ENCODE measurements at regions not wholly inside any gene's neighbourhood (a gene's known extent, or its start where the extent isn't known, plus 50 kb on each side); places are given as distances from the start of the nearest gene placed in this dataset.
A peak's percentile ranks its signal among the peaks of the same experiment; 100 is the strongest.
"Not testable (repeated sequence)": the region's sequence is repeated elsewhere in the genome, so short reads cannot be mapped to it uniquely, and the experiment has no call there.

DNA sequence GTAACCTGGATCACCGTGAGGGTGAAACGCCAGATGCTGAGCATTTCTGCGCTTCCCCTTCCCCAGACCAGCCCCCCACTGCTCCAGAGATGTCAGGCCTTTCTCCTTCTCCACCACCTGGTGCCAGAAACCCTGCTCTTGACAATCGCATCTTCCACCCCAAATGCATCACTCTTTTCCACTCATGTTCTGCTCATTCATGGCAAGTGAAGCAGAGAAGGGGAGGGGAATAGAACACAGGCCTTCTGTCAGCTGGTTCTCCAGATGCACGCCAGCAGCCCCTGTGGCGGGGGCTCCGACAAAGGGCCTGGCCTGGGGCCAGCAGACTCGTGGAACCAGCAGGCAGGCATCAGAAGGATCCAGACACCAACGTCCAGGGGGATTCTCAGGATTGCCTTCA, 68.5 kb upstream of the SVIL start:
- Histone ChIP-seq H3K9ac (ENCODE audit: low read length) (no peak overlapping the region), H3K27me3 (ENCODE audit: control insufficient read depth in 1 of 2, insufficient read depth in 2 of 2, low read length in 2 of 2) (no peaks in the 10 kb centered on the region), H3K27ac (ENCODE audit: low read depth, low read length) (peak overlapping the region; percentile 54), H3K4me3 (ENCODE audit: low read depth in 1 of 2, low read length in 2 of 2) (peak overlapping the region in 1 of 2 donors; percentile 32), H3K4me1 (ENCODE audit: insufficient read depth, low read length) (peaks cover 66% of the 10 kb centered on the region), H3K9me3 (ENCODE audit: low read length) (no peaks in the 10 kb centered on the region), H3K36me3 (ENCODE audit: insufficient read depth, low read length) (no peaks in the 10 kb centered on the region)

GRCh38 chr10:29702273-29703164, 67.7 kb upstream of the SVIL start:
- no peaks in the 10 kb centered on the region for H3K27me3 ChIP-seq (ENCODE audit: control insufficient read depth in 1 of 2, insufficient read depth in 2 of 2, low read length in 2 of 2)
- H3K27ac ChIP-seq (ENCODE audit: low read depth, low read length), result peak overlapping the region; percentile 18
- no peak overlapping the region for H3K4me3 ChIP-seq (ENCODE audit: low read depth in 1 of 2, low read length in 2 of 2)
- no peaks in the 10 kb centered on the region for H3K9me3 ChIP-seq (ENCODE audit: low read length)
- no peak overlapping the region for H3K9ac ChIP-seq (ENCODE audit: low read length)
- peaks cover 66% of the 10 kb centered on the region for H3K4me1 ChIP-seq (ENCODE audit: insufficient read depth, low read length)
- H3K36me3 ChIP-seq (ENCODE audit: insufficient read depth, low read length), result no peaks in the 10 kb centered on the region

DNA sequence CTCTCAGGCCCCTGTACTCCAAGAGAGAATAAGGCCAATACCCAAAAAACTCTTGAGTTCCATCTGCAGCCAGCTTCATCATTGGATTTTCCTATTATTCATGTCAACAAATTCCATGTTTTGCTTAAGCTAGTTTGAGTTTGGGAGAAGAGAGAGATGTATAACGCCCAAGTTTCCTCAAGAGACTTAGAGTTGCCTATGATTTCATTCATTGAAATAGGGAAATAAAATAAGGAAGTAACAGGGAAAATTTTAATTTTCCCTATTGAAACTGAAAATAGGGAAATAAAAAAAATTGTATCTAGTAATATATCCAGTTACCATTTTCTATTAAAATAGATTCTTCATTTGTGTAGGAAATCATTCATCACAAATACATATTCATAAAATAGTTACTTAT, 66.5 kb upstream of the SVIL start:
- H3K4me3 ChIP-seq (ENCODE audit: low read depth in 1 of 2, low read length in 2 of 2), result no peak overlapping the region
- no peak overlapping the region for H3K27ac ChIP-seq (ENCODE audit: low read depth, low read length)
- H3K27me3 ChIP-seq (ENCODE audit: control insufficient read depth in 1 of 2, insufficient read depth in 2 of 2, low read length in 2 of 2), result no peaks in the 10 kb centered on the region
- no peaks in the 10 kb centered on the region for H3K36me3 ChIP-seq (ENCODE audit: insufficient read depth, low read length)
- H3K9ac ChIP-seq (ENCODE audit: low read length), result no peak overlapping the region
- H3K9me3 ChIP-seq (ENCODE audit: low read length), result no peaks in the 10 kb centered on the region
- H3K4me1 ChIP-seq (ENCODE audit: insufficient read depth, low read length), result peaks cover 66% of the 10 kb centered on the region

- Histone ChIP-seq H3K4me1 (ENCODE audit: insufficient read depth, low read length) (peaks cover 52% of the 10 kb centered on the region), H3K27ac (ENCODE audit: low read depth, low read length) (no peak overlapping the region), H3K9me3 (ENCODE audit: low read length) (no peaks in the 10 kb centered on the region)
Observed at GRCh38 chr10:29699621-29700020, 64.8 kb upstream of the SVIL start.

DNA sequence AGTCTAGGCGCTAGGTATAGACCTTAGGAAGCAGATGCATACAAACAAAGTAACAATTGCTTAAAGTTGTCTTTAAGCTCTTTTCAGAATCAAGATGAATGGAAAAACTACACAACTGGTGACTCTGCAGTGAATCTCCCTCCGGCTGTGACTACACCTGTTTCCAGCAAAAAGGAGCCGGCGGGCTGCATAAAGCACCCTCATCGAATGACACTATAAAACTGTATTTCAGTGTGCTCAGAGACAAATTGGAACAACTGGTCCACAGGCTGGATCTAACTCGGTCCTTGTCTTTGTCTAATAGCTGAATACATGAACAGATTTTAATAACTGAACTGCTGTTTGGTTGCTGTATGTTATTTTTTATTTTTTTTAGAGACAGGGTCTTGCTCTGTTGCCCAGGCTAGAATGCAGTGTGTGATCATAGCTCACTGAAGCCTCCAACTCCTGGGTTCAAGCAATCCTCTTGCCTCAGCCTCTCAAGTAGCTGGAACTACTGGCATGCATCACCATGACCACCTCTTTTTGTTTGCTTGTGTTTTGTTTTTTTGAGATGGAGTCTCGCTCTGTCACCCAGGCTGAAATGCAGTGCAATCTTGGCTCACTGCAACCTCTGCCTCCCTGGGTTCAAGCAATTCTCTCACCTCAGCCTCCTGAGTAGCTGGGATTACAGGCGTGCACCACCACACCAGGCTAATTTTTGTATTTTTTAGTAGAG, 64.2 kb upstream of the SVIL start:
- Histone ChIP-seq H3K9ac (ENCODE audit: low read length) (no peak overlapping the region), H3K4me1 (ENCODE audit: insufficient read depth, low read length) (peaks cover 48% of the 10 kb centered on the region), H3K27ac (ENCODE audit: low read depth, low read length) (no peak overlapping the region), H3K27me3 (ENCODE audit: control insufficient read depth in 1 of 2, insufficient read depth in 2 of 2, low read length in 2 of 2) (no peaks in the 10 kb centered on the region), H3K36me3 (ENCODE audit: insufficient read depth, low read length) (peaks cover 6% of the 10 kb centered on the region), H3K4me3 (ENCODE audit: low read depth in 1 of 2, low read length in 2 of 2) (no peak overlapping the region), H3K9me3 (ENCODE audit: low read length) (no peaks in the 10 kb centered on the region)

More at GRCh38 chr10:29699621-29700020, 64.8 kb upstream of the SVIL start:
- Histone ChIP-seq H3K9ac (ENCODE audit: low read length) (no peak overlapping the region), H3K36me3 (ENCODE audit: insufficient read depth, low read length) (peaks cover 6% of the 10 kb centered on the region), H3K4me3 (ENCODE audit: low read depth in 1 of 2, low read length in 2 of 2) (no peak overlapping the region), H3K27me3 (ENCODE audit: control insufficient read depth in 1 of 2, insufficient read depth in 2 of 2, low read length in 2 of 2) (no peaks in the 10 kb centered on the region)

GRCh38 chr10:29696581-29696980, 61.8 kb upstream of the SVIL start:
- Histone ChIP-seq H3K4me1 (ENCODE audit: insufficient read depth, low read length) (peaks cover 47% of the 10 kb centered on the region), H3K36me3 (ENCODE audit: insufficient read depth, low read length) (peaks cover 13% of the 10 kb centered on the region)
- not testable (repeated sequence) for H3K27ac ChIP-seq (ENCODE audit: low read depth, low read length); H3K4me3 ChIP-seq (ENCODE audit: low read depth in 1 of 2, low read length in 2 of 2); H3K27me3 ChIP-seq (ENCODE audit: control insufficient read depth in 1 of 2, insufficient read depth in 2 of 2, low read length in 2 of 2); H3K9me3 ChIP-seq (ENCODE audit: low read length); H3K9ac ChIP-seq (ENCODE audit: low read length)

- H3K9me3 ChIP-seq (ENCODE audit: low read length), result no peaks in the 10 kb centered on the region
- peaks cover 13% of the 10 kb centered on the region for H3K36me3 ChIP-seq (ENCODE audit: insufficient read depth, low read length)
- H3K9ac ChIP-seq (ENCODE audit: low read length), result no peak overlapping the region
- H3K27ac ChIP-seq (ENCODE audit: low read depth, low read length), result no peak overlapping the region
- H3K4me1 ChIP-seq (ENCODE audit: insufficient read depth, low read length), result peaks cover 32% of the 10 kb centered on the region
- no peaks in the 10 kb centered on the region for H3K27me3 ChIP-seq (ENCODE audit: control insufficient read depth in 1 of 2, insufficient read depth in 2 of 2, low read length in 2 of 2)
- no peak overlapping the region for H3K4me3 ChIP-seq (ENCODE audit: low read depth in 1 of 2, low read length in 2 of 2)
Observed at GRCh38 chr10:29694121-29694520, 59.4 kb upstream of the SVIL start.

DNA sequence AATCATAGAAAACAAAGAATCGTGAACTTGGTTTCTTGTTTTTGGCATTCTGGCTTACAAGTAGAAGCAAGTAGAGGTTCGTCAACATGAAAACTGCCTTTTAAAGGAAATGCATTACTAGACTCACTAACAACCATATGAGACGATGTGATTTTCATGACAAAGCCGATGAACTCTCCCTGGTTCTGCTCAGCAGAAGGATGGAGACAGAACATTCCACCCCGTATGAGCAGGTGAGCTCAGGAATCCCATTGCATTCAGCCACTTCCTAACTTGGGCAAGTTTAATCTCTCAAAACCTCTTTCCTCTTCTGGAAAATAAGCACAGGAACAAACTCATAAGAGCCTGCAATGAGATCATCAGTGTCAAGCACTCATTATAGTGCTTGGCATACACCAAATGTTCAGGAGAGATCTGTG, 57.4 kb upstream of the SVIL start:
- Histone ChIP-seq H3K4me3 (ENCODE audit: low read depth in 1 of 2, low read length in 2 of 2) (no peak overlapping the region), H3K9ac (ENCODE audit: low read length) (peak overlapping the region; percentile 4), H3K4me1 (ENCODE audit: insufficient read depth, low read length) (peaks cover 42% of the 10 kb centered on the region), H3K36me3 (ENCODE audit: insufficient read depth, low read length) (peaks cover 13% of the 10 kb centered on the region), H3K27me3 (ENCODE audit: control insufficient read depth in 1 of 2, insufficient read depth in 2 of 2, low read length in 2 of 2) (no peaks in the 10 kb centered on the region), H3K27ac (ENCODE audit: low read depth, low read length) (peak overlapping the region; percentile 17), H3K9me3 (ENCODE audit: low read length) (no peaks in the 10 kb centered on the region)

DNA sequence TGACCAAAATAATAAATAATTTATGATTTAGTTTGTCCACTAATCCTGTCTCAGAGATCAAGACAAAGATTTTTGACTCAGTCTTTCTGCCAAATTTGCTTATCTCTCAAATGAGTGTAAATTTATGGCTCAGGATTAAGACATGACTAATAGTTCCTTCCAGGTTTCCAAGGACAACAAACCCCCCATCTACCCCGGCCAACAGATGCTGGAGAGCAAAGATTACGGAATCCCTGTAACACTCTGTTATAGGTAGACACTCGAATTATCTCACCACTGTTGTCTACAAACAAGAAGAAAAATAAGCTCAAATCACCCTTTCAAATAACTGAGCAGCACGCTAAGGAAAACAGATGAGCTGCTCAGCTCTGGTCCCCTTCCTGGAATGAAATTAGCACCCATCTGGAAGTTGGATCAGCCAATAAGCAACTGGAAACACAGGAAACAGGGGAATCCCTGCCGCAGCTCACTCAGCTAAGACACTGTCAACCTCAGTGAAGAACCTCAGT, 56.8 kb upstream of the SVIL start:
- peaks cover 44% of the 10 kb centered on the region for H3K4me1 ChIP-seq (ENCODE audit: insufficient read depth, low read length)

DNA sequence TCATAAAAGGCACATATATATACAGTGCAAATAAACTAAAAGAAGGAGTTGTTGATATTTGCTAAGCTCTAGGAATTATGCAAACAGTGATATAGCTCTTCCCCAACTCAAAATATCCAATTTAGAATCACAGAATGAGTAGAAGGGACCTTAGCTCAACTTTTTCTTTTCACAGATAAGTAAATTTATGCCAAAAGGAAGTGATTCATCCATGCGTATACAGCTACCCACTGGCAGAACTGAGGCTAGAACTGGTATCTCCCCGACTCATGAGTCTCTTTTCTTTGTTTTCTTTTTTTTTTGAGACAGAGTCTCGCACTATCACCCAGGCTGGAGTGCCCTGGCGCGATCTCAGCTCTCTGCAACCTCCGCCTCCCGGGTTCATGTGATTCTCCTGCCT, 54.2 kb upstream of the SVIL start:
- H3K9ac ChIP-seq (ENCODE audit: low read length), result no peak overlapping the region
- H3K4me1 ChIP-seq (ENCODE audit: insufficient read depth, low read length), result peaks cover 42% of the 10 kb centered on the region
- no peaks in the 10 kb centered on the region for H3K9me3 ChIP-seq (ENCODE audit: low read length)
- H3K36me3 ChIP-seq (ENCODE audit: insufficient read depth, low read length), result peaks cover 31% of the 10 kb centered on the region
- no peaks in the 10 kb centered on the region for H3K27me3 ChIP-seq (ENCODE audit: control insufficient read depth in 1 of 2, insufficient read depth in 2 of 2, low read length in 2 of 2)
- H3K27ac ChIP-seq (ENCODE audit: low read depth, low read length), result no peak overlapping the region
- no peak overlapping the region for H3K4me3 ChIP-seq (ENCODE audit: low read depth in 1 of 2, low read length in 2 of 2)

More for the DNA sequence above, 56.8 kb upstream of the SVIL start:
- peaks cover 13% of the 10 kb centered on the region for H3K36me3 ChIP-seq (ENCODE audit: insufficient read depth, low read length)
- no peak overlapping the region for H3K4me3 ChIP-seq (ENCODE audit: low read depth in 1 of 2, low read length in 2 of 2)
- H3K27me3 ChIP-seq (ENCODE audit: control insufficient read depth in 1 of 2, insufficient read depth in 2 of 2, low read length in 2 of 2), result no peaks in the 10 kb centered on the region
- peak overlapping the region; percentile 4 for H3K9ac ChIP-seq (ENCODE audit: low read length)
- H3K9me3 ChIP-seq (ENCODE audit: low read length), result no peaks in the 10 kb centered on the region
- H3K27ac ChIP-seq (ENCODE audit: low read depth, low read length), result peak overlapping the region; percentile 17

- H3K27ac ChIP-seq (ENCODE audit: low read depth, low read length), result peak overlapping the region; percentile 39
- no peaks in the 10 kb centered on the region for H3K9me3 ChIP-seq (ENCODE audit: low read length)
- peaks cover 39% of the 10 kb centered on the region for H3K4me1 ChIP-seq (ENCODE audit: insufficient read depth, low read length)
- H3K27me3 ChIP-seq (ENCODE audit: control insufficient read depth in 1 of 2, insufficient read depth in 2 of 2, low read length in 2 of 2), result no peaks in the 10 kb centered on the region
- H3K4me3 ChIP-seq (ENCODE audit: low read depth in 1 of 2, low read length in 2 of 2), result no peak overlapping the region
- H3K9ac ChIP-seq (ENCODE audit: low read length), result no peak overlapping the region
- peaks cover 37% of the 10 kb centered on the region for H3K36me3 ChIP-seq (ENCODE audit: insufficient read depth, low read length)
Observed at GRCh38 chr10:29688230-29688661, 53.5 kb upstream of the SVIL start.
